IMR-90 (cell line): ENCODE measurements at regions not wholly inside any gene's neighbourhood (a gene's known extent, or its start where the extent isn't known, plus 50 kb on each side); places are given as distances from the start of the nearest gene placed in this dataset.

Experiments
- ATAC-seq: fragments of 200-7000 bp; cut with Tn5 transposase; 2 replicates; pipeline ENCODE4 v1.9.1; 2020; ENCODE audit warnings: low read depth, mild to moderate bottlenecking, moderate library complexity
- BruUV-seq: library from RNA; stranded (reverse); fragments of 400-500 nt; replicated peaks from 2 replicates; lab custom pipeline; 2021; lab: Mats Ljungman, UMichigan
- CTCF ChIA-PET: fragments of 300-600 bp; formaldehyde crosslinking; extraction: SDS; loops from one replicate; lab custom pipeline; 2021; ENCODE audit warnings: antibody characterized with exemption; lab: Yijun Ruan, JAX
- POLR2A ChIA-PET: fragments of 300-600 bp; sonication (Branson Sonifier 250); formaldehyde crosslinking; loops from one replicate; lab custom pipeline; 2022; ENCODE audit warnings: antibody characterized with exemption; ENCODE audit not compliant: unreplicated experiment; lab: Charles Lee
- DNase-seq: peaks from one replicate; pipeline ENCODE4 v3.0.0; 2013
- H2AFZ ChIP-seq: replicated peaks from 2 replicates; pipeline ENCODE3; 2013; ENCODE audit warnings: low read length, mild to moderate bottlenecking; ENCODE audit not compliant: poor library complexity
- H2AK5ac ChIP-seq: 2 replicates; pipeline ENCODE4 v1.6.1; 2013; ENCODE audit warnings: low read depth, low read length, inconsistent platforms
- H2AK9ac ChIP-seq: replicated peaks from 2 replicates; pipeline ENCODE3; 2013; ENCODE audit warnings: mild to moderate bottlenecking, low read depth, low read length, moderate library complexity; ENCODE audit not compliant: poor library complexity
- H2BK120ac ChIP-seq: 2 replicates; pipeline ENCODE4 v1.6.1; 2013; ENCODE audit warnings: low read depth, low read length, inconsistent platforms
- H2BK15ac ChIP-seq: 3 replicates; pipeline ENCODE4 v1.6.1; 2013; ENCODE audit warnings: low read depth, low read length, inconsistent platforms
- H2BK20ac ChIP-seq: 2 replicates; pipeline ENCODE4 v1.6.1; 2013; ENCODE audit warnings: low read depth, mild to moderate bottlenecking, inconsistent platforms, low read length, moderate library complexity
- H2BK5ac ChIP-seq: 2 replicates; pipeline ENCODE4 v1.6.1; 2013; ENCODE audit warnings: mild to moderate bottlenecking, low read depth, low read length, inconsistent platforms; ENCODE audit not compliant: poor library complexity, severe bottlenecking
- H3K14ac ChIP-seq: replicated peaks from 2 replicates; pipeline ENCODE4 v1.6.1; 2013; ENCODE audit warnings: low read depth, low read length, inconsistent platforms
- H3K18ac ChIP-seq: 2 replicates; pipeline ENCODE4 v1.6.1; 2013; ENCODE audit warnings: low read depth, low read length, control low read depth
- H3K23ac ChIP-seq: 2 replicates; pipeline ENCODE4 v1.6.1; 2013; ENCODE audit warnings: low read depth, low read length, inconsistent platforms
- H3K27ac ChIP-seq: 2 replicates; pipeline ENCODE4 v1.5.1; 2013; ENCODE audit warnings: mild to moderate bottlenecking, control low read depth, low read length; ENCODE audit not compliant: insufficient read depth
- H3K27me3 ChIP-seq: 2 replicates; pipeline ENCODE4 v1.6.1; 2013; ENCODE audit warnings: low read length; ENCODE audit not compliant: control insufficient read depth, insufficient read depth
- H3K36me3 ChIP-seq: 2 replicates; pipeline ENCODE4 v1.6.1; 2013; ENCODE audit warnings: low read length, mixed read lengths; ENCODE audit not compliant: control insufficient read depth, insufficient read depth
- H3K4ac ChIP-seq: 2 replicates; pipeline ENCODE4 v1.6.1; 2013; ENCODE audit warnings: low read depth, low read length, inconsistent platforms
- H3K4me1 ChIP-seq: 2 replicates; pipeline ENCODE4 v1.6.1; 2013; ENCODE audit warnings: low read length, mixed read lengths; ENCODE audit not compliant: control insufficient read depth, insufficient read depth
- H3K4me2 ChIP-seq: 2 replicates; pipeline ENCODE4 v1.6.1; 2013; ENCODE audit warnings: low read depth, mild to moderate bottlenecking, control low read depth, low read length, moderate library complexity
- H3K4me3 ChIP-seq: 2 replicates; pipeline ENCODE4 v1.5.1; 2013; ENCODE audit warnings: low read depth, mild to moderate bottlenecking, control low read depth, low read length, moderate library complexity; ENCODE audit not compliant: insufficient read depth
- H3K56ac ChIP-seq: 2 replicates; pipeline ENCODE4 v1.6.1; 2013; ENCODE audit warnings: low read length, inconsistent platforms; ENCODE audit not compliant: insufficient read depth; ENCODE audit errors: extremely low read depth
- H3K79me1 ChIP-seq, 2 experiments: 2 replicates each; pipeline ENCODE4 v1.6.1; 2013; ENCODE audit warnings: low read length in 2 of 2, inconsistent platforms in 1 of 2, low read depth in 1 of 2
- H3K9ac ChIP-seq: 2 replicates; pipeline ENCODE4 v1.6.1; 2013; ENCODE audit warnings: low read depth, low read length, control low read depth
- H3K9me1 ChIP-seq: 2 replicates; pipeline ENCODE4 v1.6.1; 2013; ENCODE audit warnings: low read length, inconsistent platforms; ENCODE audit not compliant: insufficient read depth
- H3K9me3 ChIP-seq: 2 replicates; pipeline ENCODE4 v1.6.1; 2013; ENCODE audit warnings: low read length; ENCODE audit not compliant: control insufficient read depth, insufficient read depth
- H4K20me1 ChIP-seq: 2 replicates; pipeline ENCODE4 v1.6.1; 2013; ENCODE audit warnings: low read length, inconsistent platforms; ENCODE audit not compliant: insufficient read depth
- H4K5ac ChIP-seq: 2 replicates; pipeline ENCODE4 v1.6.1; 2013; ENCODE audit warnings: mild to moderate bottlenecking, low read depth, low read length, control low read depth
- H4K8ac ChIP-seq, 2 experiments: 2 replicates each; pipeline ENCODE4 v1.6.1; 2013; ENCODE audit warnings: low read depth in 2 of 2, low read length in 2 of 2, control low read depth in 1 of 2, inconsistent platforms in 1 of 2
- H4K91ac ChIP-seq: 2 replicates; pipeline ENCODE4 v1.6.1; 2013; ENCODE audit warnings: low read depth, low read length, inconsistent platforms; ENCODE audit not compliant: insufficient read depth
- BHLHE40 ChIP-seq: fragments of 150-350 bp; IDR thresholded peaks from 2 replicates; pipeline ENCODE4 v1.6.1; 2016; ENCODE audit warnings: mild to moderate bottlenecking, low read depth, low read length
- CEBPB ChIP-seq: IDR thresholded peaks from 2 replicates; pipeline ENCODE4 v1.6.1; 2012; ENCODE audit warnings: low read depth, low read length, improper control_type of control experiment
- CHD1 ChIP-seq: IDR thresholded peaks from 2 replicates; pipeline ENCODE4 v1.6.1; 2012; ENCODE audit warnings: low read depth, low read length, improper control_type of control experiment
- CTCF ChIP-seq: conservative IDR thresholded peaks from 2 replicates; pipeline ENCODE4 v1.5.1; 2012; ENCODE audit warnings: mild to moderate bottlenecking, low read depth, low read length, improper control_type of control experiment
- FOS ChIP-seq: fragments of 150-350 bp; IDR thresholded peaks from 2 replicates; pipeline ENCODE4 v1.6.1; 2016; ENCODE audit warnings: low read depth, low read length
- MAFK ChIP-seq: IDR thresholded peaks from 2 replicates; pipeline ENCODE4 v1.6.1; 2012; ENCODE audit warnings: low read depth, low read length, improper control_type of control experiment
- MAZ ChIP-seq: IDR thresholded peaks from 2 replicates; pipeline ENCODE4 v1.6.1; 2012; ENCODE audit warnings: low read depth, mild to moderate bottlenecking, low read length, improper control_type of control experiment, moderate library complexity, borderline replicate concordance
- MXI1 ChIP-seq: IDR thresholded peaks from 2 replicates; pipeline ENCODE4 v1.6.1; 2012; ENCODE audit warnings: low read depth, mild to moderate bottlenecking, low read length, moderate library complexity, borderline replicate concordance
- NFE2L2 ChIP-seq: fragments of 150-350 bp; IDR thresholded peaks from 2 replicates; pipeline ENCODE4 v1.6.1; 2016; ENCODE audit warnings: low read depth, mild to moderate bottlenecking, low read length
- POLR2A ChIP-seq: IDR thresholded peaks from 2 replicates; pipeline ENCODE4 v1.6.1; 2012; ENCODE audit warnings: mild to moderate bottlenecking, low read depth, low read length
- RAD21 ChIP-seq: IDR thresholded peaks from 2 replicates; pipeline ENCODE4 v1.6.1; 2012; ENCODE audit warnings: low read length, improper control_type of control experiment
- RCOR1 ChIP-seq: IDR thresholded peaks from 2 replicates; pipeline ENCODE4 v1.6.1; 2012; ENCODE audit warnings: mild to moderate bottlenecking, low read length, improper control_type of control experiment; ENCODE audit not compliant: insufficient replicate concordance
- RFX5 ChIP-seq: IDR thresholded peaks from 2 replicates; pipeline ENCODE4 v1.8.0; 2012; ENCODE audit warnings: low read depth, mild to moderate bottlenecking, low read length, moderate library complexity
- SMC3 ChIP-seq: fragments of 150-350 bp; IDR thresholded peaks from 2 replicates; pipeline ENCODE4 v1.6.1; 2016; ENCODE audit warnings: low read depth, mild to moderate bottlenecking, antibody characterized with exemption, low read length, moderate library complexity
- USF2 ChIP-seq: fragments of 150-350 bp; IDR thresholded peaks from 2 replicates; pipeline ENCODE4 v1.6.1; 2017; ENCODE audit warnings: mild to moderate bottlenecking, antibody characterized with exemption, low read length, low read depth
- WGBS, 2 experiments: methylation state at CpG; one replicate each; pipeline versions ENCODE4 v1.1.5 to v1.1.7; 2013; ENCODE audit warnings: missing lambda C conversion rate in 2 of 2; ENCODE audit not compliant: insufficient read length in 1 of 2; ENCODE audit errors: extremely low coverage in 2 of 2; 5-methylcytosine and 5-hydroxymethylcytosine counted together
- dilution Hi-C: fragments of 300-500 bp; cut with HindIII; formaldehyde crosslinking; loops from one replicate; pipeline ENCODE4 v1.14.3; 2018; ENCODE audit warnings: low sequenced_read_pairs; ENCODE audit not compliant: unreplicated experiment
- in situ Hi-C: fragments of 300-500 bp; cut with MboI; formaldehyde crosslinking; loops from 3 replicates; pipeline ENCODE4 v1.14.3; 2019; ENCODE audit warnings: low sequenced_read_pairs, inconsistent platforms, mixed read lengths
- intact Hi-C: fragments of 100-400 bp; cut with micrococcal nuclease; formaldehyde crosslinking; loops from 2 replicates; pipeline ENCODE4 v1.10.0; 2022
- TF ChIP-seq, protein P1 (sequence below): fragments of 150-350 bp; IDR thresholded peaks from 2 replicates; pipeline ENCODE4 v1.6.1; 2016; ENCODE audit warnings: low read depth, mild to moderate bottlenecking, low read length, moderate library complexity, borderline replicate concordance

DNA sequence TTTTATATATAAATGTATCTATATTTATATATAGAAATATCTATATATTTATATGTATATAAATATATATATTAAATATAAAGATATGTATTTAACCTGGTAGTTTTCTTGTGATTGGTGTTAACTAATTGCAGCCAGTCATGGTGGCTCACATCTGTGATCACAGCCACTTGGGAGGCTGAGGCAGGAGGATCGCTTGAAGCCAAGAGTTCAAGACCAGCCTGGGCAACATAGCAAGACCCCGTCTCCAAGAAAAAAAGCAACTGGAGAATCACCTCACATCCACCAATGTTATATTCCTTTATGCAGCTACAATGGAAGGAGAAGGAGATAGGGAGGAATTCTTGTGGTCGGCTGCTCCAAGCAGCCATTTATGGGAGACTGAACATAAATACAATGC, 224.9 kb downstream of the BAMBI start:
- Histone ChIP-seq H3K4me3 (no peak overlapping the region), H2BK120ac (no peak overlapping the region), H3K9ac (no peak overlapping the region), H3K79me1 (no peaks in the 10 kb centered on the region), H2AK5ac (no peak overlapping the region), H2BK15ac (no peak overlapping the region), H3K9me3 (no peaks in the 10 kb centered on the region), H3K27me3 (no peaks in the 10 kb centered on the region), H2BK5ac (no peak overlapping the region), H4K20me1 (no peaks in the 10 kb centered on the region), H3K18ac (no peak overlapping the region), H3K36me3 (no peaks in the 10 kb centered on the region), H3K4me1 (peaks cover 11% of the 10 kb centered on the region), H2AK9ac (no peak overlapping the region), H4K8ac (no peak overlapping the region), H3K56ac (no peak overlapping the region), H4K91ac (no peak overlapping the region), H3K4ac (no peak overlapping the region), H4K5ac (no peak overlapping the region), H3K4me2 (no peak overlapping the region), H3K27ac (no peak overlapping the region), H2AFZ (no peak overlapping the region), H3K23ac (no peak overlapping the region), H2BK20ac (no peak overlapping the region), H3K14ac (no peak overlapping the region), H3K9me1 (peaks cover 5% of the 10 kb centered on the region)
- intact Hi-C loops = loop anchor here (10.0 kb wide), 1 partner anchor 167 kb away; no protein-coding TSS in a partner anchor
- DNase-seq = no peak
- no peak for ATAC-seq
- in situ Hi-C loops = no loop called here
- no TSS peak for BruUV-seq
- ChIA-PET CTCF (no interaction called here), POLR2A (no interaction called here)
- TF ChIP-seq RCOR1 (no peak), CTCF (no peak), MAZ (no peak), USF2 (no peak), RFX5 (no peak), SMC3 (no peak), MXI1 (no peak), RAD21 (no peak), FOS (no peak), MAFK (no peak), CHD1 (no peak), BHLHE40 (no peak), CEBPB (no peak), NFE2L2 (no peak), POLR2A (no peak)
- TF ChIP-seq, protein P1, sequence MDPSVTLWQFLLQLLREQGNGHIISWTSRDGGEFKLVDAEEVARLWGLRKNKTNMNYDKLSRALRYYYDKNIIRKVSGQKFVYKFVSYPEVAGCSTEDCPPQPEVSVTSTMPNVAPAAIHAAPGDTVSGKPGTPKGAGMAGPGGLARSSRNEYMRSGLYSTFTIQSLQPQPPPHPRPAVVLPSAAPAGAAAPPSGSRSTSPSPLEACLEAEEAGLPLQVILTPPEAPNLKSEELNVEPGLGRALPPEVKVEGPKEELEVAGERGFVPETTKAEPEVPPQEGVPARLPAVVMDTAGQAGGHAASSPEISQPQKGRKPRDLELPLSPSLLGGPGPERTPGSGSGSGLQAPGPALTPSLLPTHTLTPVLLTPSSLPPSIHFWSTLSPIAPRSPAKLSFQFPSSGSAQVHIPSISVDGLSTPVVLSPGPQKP = no peak
- WGBS, 2 experiments = no CpG with 5 or more reads among the region's 3 CpGs
- dilution Hi-C loops = no loop called here
